ENCODE measurements at regions not wholly inside any gene's neighbourhood (a gene's known extent, or its start where the extent isn't known, plus 50 kb on each side); places are given as distances from the start of the nearest gene placed in this dataset.

DNA sequence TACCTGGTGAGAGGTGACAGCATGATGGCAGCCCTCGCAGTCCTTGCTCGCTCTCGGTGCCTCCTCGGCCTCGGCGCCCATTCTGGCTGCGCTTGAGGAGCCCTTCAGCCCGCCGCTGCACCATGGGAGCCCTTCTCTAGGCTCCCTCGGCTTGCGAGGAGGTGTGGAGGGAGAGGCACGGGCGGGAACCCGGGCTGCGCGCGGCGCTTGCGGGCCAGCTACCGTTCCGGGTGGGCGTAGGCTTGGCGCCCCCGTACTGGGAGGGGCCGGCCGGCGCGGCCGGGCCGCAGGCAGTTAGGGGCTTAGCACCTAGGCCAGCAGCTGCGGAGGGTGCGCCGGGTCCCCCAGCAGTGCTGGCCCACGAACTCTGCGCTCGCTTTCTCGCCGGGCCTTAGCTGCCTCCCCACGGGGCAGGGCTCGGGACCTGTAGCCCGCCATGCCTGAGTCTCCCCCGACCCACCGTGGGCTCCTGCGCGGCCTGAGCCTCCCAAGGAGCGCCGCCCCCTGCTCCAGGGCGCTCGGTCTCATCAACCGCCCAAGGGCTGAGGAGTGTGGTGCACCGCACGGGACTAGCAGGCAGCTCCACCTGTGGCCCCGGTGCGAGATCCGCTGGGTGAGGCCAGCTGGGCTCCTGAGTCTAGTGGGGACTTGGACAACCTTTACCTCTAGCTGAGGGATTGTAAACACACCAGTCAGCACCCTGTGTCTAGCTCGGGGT lies 1624.3 kb downstream of the SLITRK1 start:
- Histone ChIP-seq H3K4me2 (ENCODE audit: low read length) (no peak overlapping the region), H3K4me3 (ENCODE audit: low read length) (no peak overlapping the region), H3K27ac (ENCODE audit: low read length) (no peak overlapping the region), H3K36me3 (ENCODE audit: insufficient read depth, low read length) (no peaks in the 10 kb centered on the region), H3K9me2 (ENCODE audit: insufficient read depth, low read length) (no peaks in the 10 kb centered on the region), H2AFZ (ENCODE audit: low read depth, low read length) (no peak overlapping the region), H3F3A (ENCODE audit: insufficient read depth, low read length, poor library complexity, severe bottlenecking) (no peaks in the 10 kb centered on the region), H3K79me2 (replicated peaks; ENCODE audit: insufficient read depth, low read length) (no peaks in the 10 kb centered on the region), H3K27me3 (ENCODE audit: insufficient read depth, low read depth, low read length) (no peaks in the 10 kb centered on the region), H3K9ac (ENCODE audit: low read length) (no peak overlapping the region), H3K9me3 (ENCODE audit: low read length) (no peaks in the 10 kb centered on the region), H4K20me1 (ENCODE audit: insufficient read depth) (no peaks in the 10 kb centered on the region)
- TF ChIP-seq, protein P1, sequence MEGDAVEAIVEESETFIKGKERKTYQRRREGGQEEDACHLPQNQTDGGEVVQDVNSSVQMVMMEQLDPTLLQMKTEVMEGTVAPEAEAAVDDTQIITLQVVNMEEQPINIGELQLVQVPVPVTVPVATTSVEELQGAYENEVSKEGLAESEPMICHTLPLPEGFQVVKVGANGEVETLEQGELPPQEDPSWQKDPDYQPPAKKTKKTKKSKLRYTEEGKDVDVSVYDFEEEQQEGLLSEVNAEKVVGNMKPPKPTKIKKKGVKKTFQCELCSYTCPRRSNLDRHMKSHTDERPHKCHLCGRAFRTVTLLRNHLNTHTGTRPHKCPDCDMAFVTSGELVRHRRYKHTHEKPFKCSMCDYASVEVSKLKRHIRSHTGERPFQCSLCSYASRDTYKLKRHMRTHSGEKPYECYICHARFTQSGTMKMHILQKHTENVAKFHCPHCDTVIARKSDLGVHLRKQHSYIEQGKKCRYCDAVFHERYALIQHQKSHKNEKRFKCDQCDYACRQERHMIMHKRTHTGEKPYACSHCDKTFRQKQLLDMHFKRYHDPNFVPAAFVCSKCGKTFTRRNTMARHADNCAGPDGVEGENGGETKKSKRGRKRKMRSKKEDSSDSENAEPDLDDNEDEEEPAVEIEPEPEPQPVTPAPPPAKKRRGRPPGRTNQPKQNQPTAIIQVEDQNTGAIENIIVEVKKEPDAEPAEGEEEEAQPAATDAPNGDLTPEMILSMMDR (IDR thresholded peaks at IDR 0.05; ENCODE audit: poor library complexity, severe bottlenecking) = no peak
- TF ChIP-seq RAD21 (conservative IDR thresholded peaks at IDR 0.05) (no peak), TAF1 (IDR thresholded peaks at IDR 0.05; ENCODE audit: low read depth) (no peak), MXI1 (conservative IDR thresholded peaks at IDR 0.05; ENCODE audit: poor library complexity, severe bottlenecking) (no peak), SMC3 (conservative IDR thresholded peaks at IDR 0.05; ENCODE audit: poor library complexity) (no peak), POLR2AphosphoS5 (IDR thresholded peaks at IDR 0.05) (no peak), EZH2 (IDR thresholded peaks at IDR 0.05; ENCODE audit: borderline replicate concordance, insufficient read depth, low read length, poor library complexity, severe bottlenecking) (no peak), EP300 (conservative IDR thresholded peaks at IDR 0.05; ENCODE audit: poor library complexity, severe bottlenecking) (no peak)
- TF ChIP-seq, protein P2, sequence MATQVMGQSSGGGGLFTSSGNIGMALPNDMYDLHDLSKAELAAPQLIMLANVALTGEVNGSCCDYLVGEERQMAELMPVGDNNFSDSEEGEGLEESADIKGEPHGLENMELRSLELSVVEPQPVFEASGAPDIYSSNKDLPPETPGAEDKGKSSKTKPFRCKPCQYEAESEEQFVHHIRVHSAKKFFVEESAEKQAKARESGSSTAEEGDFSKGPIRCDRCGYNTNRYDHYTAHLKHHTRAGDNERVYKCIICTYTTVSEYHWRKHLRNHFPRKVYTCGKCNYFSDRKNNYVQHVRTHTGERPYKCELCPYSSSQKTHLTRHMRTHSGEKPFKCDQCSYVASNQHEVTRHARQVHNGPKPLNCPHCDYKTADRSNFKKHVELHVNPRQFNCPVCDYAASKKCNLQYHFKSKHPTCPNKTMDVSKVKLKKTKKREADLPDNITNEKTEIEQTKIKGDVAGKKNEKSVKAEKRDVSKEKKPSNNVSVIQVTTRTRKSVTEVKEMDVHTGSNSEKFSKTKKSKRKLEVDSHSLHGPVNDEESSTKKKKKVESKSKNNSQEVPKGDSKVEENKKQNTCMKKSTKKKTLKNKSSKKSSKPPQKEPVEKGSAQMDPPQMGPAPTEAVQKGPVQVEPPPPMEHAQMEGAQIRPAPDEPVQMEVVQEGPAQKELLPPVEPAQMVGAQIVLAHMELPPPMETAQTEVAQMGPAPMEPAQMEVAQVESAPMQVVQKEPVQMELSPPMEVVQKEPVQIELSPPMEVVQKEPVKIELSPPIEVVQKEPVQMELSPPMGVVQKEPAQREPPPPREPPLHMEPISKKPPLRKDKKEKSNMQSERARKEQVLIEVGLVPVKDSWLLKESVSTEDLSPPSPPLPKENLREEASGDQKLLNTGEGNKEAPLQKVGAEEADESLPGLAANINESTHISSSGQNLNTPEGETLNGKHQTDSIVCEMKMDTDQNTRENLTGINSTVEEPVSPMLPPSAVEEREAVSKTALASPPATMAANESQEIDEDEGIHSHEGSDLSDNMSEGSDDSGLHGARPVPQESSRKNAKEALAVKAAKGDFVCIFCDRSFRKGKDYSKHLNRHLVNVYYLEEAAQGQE (IDR thresholded peaks at IDR 0.05; ENCODE audit: borderline replicate concordance) = no peak

DNA sequence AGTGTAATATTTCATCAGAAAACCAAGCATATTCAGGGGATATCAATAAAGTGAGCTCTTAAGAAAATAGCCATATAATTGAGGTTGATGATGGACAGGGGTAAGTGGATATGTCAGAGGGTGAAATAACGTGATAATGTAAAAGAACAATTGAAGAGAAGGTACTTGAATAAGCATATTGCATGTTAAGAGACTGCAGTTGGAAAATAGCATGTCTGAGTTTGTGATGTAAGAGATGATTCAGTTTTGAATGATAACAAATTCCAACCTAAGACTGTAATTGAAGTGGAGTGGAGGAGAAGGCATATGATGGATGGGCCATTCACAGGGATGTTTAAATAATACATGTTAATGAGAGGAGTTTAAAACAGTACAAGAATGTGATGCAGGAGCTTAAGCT lies 1633.5 kb downstream of the SLITRK1 start:
- Histone ChIP-seq H3K27me3 (ENCODE audit: insufficient read depth, low read depth, low read length) (no peaks in the 10 kb centered on the region), H3F3A (ENCODE audit: insufficient read depth, low read length, poor library complexity, severe bottlenecking) (no peaks in the 10 kb centered on the region), H3K4me2 (ENCODE audit: low read length) (no peak overlapping the region), H3K9ac (ENCODE audit: low read length) (no peak overlapping the region), H3K79me2 (replicated peaks; ENCODE audit: insufficient read depth, low read length) (no peaks in the 10 kb centered on the region), H3K9me3 (ENCODE audit: low read length) (no peaks in the 10 kb centered on the region), H4K20me1 (ENCODE audit: insufficient read depth) (no peaks in the 10 kb centered on the region), H3K36me3 (ENCODE audit: insufficient read depth, low read length) (no peaks in the 10 kb centered on the region), H3K9me2 (ENCODE audit: insufficient read depth, low read length) (no peaks in the 10 kb centered on the region), H2AFZ (ENCODE audit: low read depth, low read length) (no peak overlapping the region), H3K4me3 (ENCODE audit: low read length) (peak overlapping the region; percentile 2), H3K27ac (ENCODE audit: low read length) (peak overlapping the region; percentile 57)
- TF ChIP-seq POLR2AphosphoS5 (IDR thresholded peaks at IDR 0.05) (peak; percentile 62), SMC3 (conservative IDR thresholded peaks at IDR 0.05; ENCODE audit: poor library complexity) (no peak), RAD21 (conservative IDR thresholded peaks at IDR 0.05) (peak; percentile 35), EP300 (conservative IDR thresholded peaks at IDR 0.05; ENCODE audit: poor library complexity, severe bottlenecking) (peak; percentile 94), TAF1 (IDR thresholded peaks at IDR 0.05; ENCODE audit: low read depth) (no peak), MXI1 (conservative IDR thresholded peaks at IDR 0.05; ENCODE audit: poor library complexity, severe bottlenecking) (no peak), EZH2 (IDR thresholded peaks at IDR 0.05; ENCODE audit: borderline replicate concordance, insufficient read depth, low read length, poor library complexity, severe bottlenecking) (no peak)
- TF ChIP-seq, protein P2 (IDR thresholded peaks at IDR 0.05; ENCODE audit: borderline replicate concordance) = no peak
- TF ChIP-seq, protein P1 (IDR thresholded peaks at IDR 0.05; ENCODE audit: poor library complexity, severe bottlenecking) = no peak
